GM23338 (cell line): ENCODE measurements at regions not wholly inside any gene's neighbourhood (a gene's known extent, or its start where the extent isn't known, plus 50 kb on each side); places are given as distances from the start of the nearest gene placed in this dataset.
A peak's percentile ranks its signal among the peaks of the same experiment; 100 is the strongest.

ENCODE experiments used
- ATAC-seq: fragments of 200-7000 bp; cut with Tn5 transposase; 3 replicates; pipeline ENCODE4 v1.9.1; 2020
- DNase-seq: peaks from one replicate; pipeline ENCODE4 v3.0.0-alpha.2; 2015; ENCODE audit warnings: low spot score
- H2AFZ ChIP-seq: fragments of 200-600 bp; sonication (generic); 2 replicates; pipeline ENCODE4 v1.8.0; 2016; ENCODE audit warnings: antibody characterized with exemption, mild to moderate bottlenecking, moderate library complexity
- H3F3A ChIP-seq: fragments of 200-600 bp; sonication (generic); replicated peaks from 2 replicates; pipeline ENCODE4 v1.8.0; 2017; ENCODE audit warnings: antibody characterized with exemption, mixed run types, low read depth
- H3K27ac ChIP-seq: fragments of 200-600 bp; sonication (generic); 2 replicates; pipeline ENCODE4 v1.6.1; 2016; ENCODE audit warnings: low read depth
- H3K27me3 ChIP-seq: fragments of 200-600 bp; sonication (generic); 2 replicates; pipeline ENCODE4 v1.8.0; 2016; ENCODE audit warnings: mild to moderate bottlenecking, mixed run types, moderate library complexity; ENCODE audit not compliant: insufficient read depth
- H3K36me3 ChIP-seq: fragments of 200-600 bp; sonication (generic); 2 replicates; pipeline ENCODE4 v1.8.0; 2016; ENCODE audit warnings: mild to moderate bottlenecking; ENCODE audit not compliant: insufficient read depth
- H3K4me1 ChIP-seq: fragments of 200-600 bp; sonication (generic); 2 replicates; pipeline ENCODE4 v1.8.0; 2016; ENCODE audit warnings: mild to moderate bottlenecking, moderate library complexity; ENCODE audit not compliant: insufficient read depth
- H3K4me2 ChIP-seq: fragments of 200-600 bp; sonication (generic); 2 replicates; pipeline ENCODE4 v1.7.1; 2017; ENCODE audit warnings: mixed run types
- H3K4me3 ChIP-seq: fragments of 200-600 bp; sonication (generic); 2 replicates; pipeline ENCODE4 v1.6.1; 2016; ENCODE audit warnings: mixed run types
- H3K79me2 ChIP-seq: fragments of 200-600 bp; sonication (generic); replicated peaks from 2 replicates; pipeline ENCODE4 v1.8.0; 2017; ENCODE audit warnings: mild to moderate bottlenecking; ENCODE audit not compliant: insufficient read depth
- H3K9me2 ChIP-seq: fragments of 200-600 bp; sonication (generic); 2 replicates; pipeline ENCODE4 v1.8.0; 2017; ENCODE audit not compliant: insufficient read depth
- H4K20me1 ChIP-seq: fragments of 200-600 bp; sonication (generic); replicated peaks from 2 replicates; pipeline ENCODE4 v1.8.0; 2017; ENCODE audit warnings: mild to moderate bottlenecking; ENCODE audit not compliant: insufficient read depth
- H3K27ac Mint-ChIP-seq: 2 replicates; pipeline ENCODE4 v1.8.0; 2020; ENCODE audit warnings: inconsistent platforms, mild to moderate bottlenecking, moderate library complexity, mixed read lengths
- H3K27me3 Mint-ChIP-seq: 3 replicates; pipeline ENCODE4 v1.8.0; 2022; ENCODE audit warnings: low read depth, mild to moderate bottlenecking, moderate library complexity, mixed read lengths, inconsistent platforms; ENCODE audit not compliant: insufficient read depth, poor library complexity
- H3K36me3 Mint-ChIP-seq: 3 replicates; pipeline ENCODE4 v1.8.0; 2021; ENCODE audit warnings: low read depth, mild to moderate bottlenecking, inconsistent platforms, moderate library complexity, mixed read lengths
- H3K4me1 Mint-ChIP-seq: 3 replicates; pipeline ENCODE4 v1.8.0; 2020; ENCODE audit warnings: mild to moderate bottlenecking, inconsistent platforms, mixed read lengths
- H3K4me3 Mint-ChIP-seq: 3 replicates; pipeline ENCODE4 v1.8.0; 2021; ENCODE audit warnings: moderate library complexity, mild to moderate bottlenecking, inconsistent platforms, mixed read lengths
- H3K9me3 Mint-ChIP-seq: 3 replicates; pipeline ENCODE4 v1.8.0; 2020; ENCODE audit warnings: moderate library complexity, mild to moderate bottlenecking, inconsistent platforms, mixed read lengths
- CREB1 ChIP-seq: fragments of 250-450 bp; sonication (Bioruptor Pico); IDR thresholded peaks from 2 replicates; pipeline ENCODE4 v1.5.0; 2020; ENCODE audit warnings: low read depth, mild to moderate bottlenecking, moderate library complexity
- EZH2 ChIP-seq: fragments of 200-600 bp; sonication (generic); IDR thresholded peaks from one replicate; pipeline ENCODE4 v1.8.0; 2017; ENCODE audit warnings: antibody characterized with exemption, mild to moderate bottlenecking, low read depth; ENCODE audit not compliant: unreplicated experiment
- EZH2phosphoT487 ChIP-seq: fragments of 200-600 bp; sonication (generic); IDR thresholded peaks from one replicate; pipeline ENCODE4 v1.8.1; 2018; ENCODE audit warnings: antibody characterized with exemption; ENCODE audit not compliant: unreplicated experiment
- JUNB ChIP-seq: IDR thresholded peaks from one replicate; pipeline ENCODE4 v1.6.1; 2016; ENCODE audit warnings: antibody characterized with exemption; ENCODE audit not compliant: unreplicated experiment
- NANOG ChIP-seq: IDR thresholded peaks from 2 replicates; pipeline ENCODE4 v1.6.1; 2016; ENCODE audit warnings: antibody characterized with exemption, borderline replicate concordance
- REST ChIP-seq: IDR thresholded peaks from one replicate; pipeline ENCODE4 v1.6.1; 2018; ENCODE audit warnings: antibody characterized with exemption; ENCODE audit not compliant: unreplicated experiment
- STAT1 ChIP-seq: IDR thresholded peaks from one replicate; pipeline ENCODE4 v1.6.1; 2016; ENCODE audit warnings: antibody characterized with exemption; ENCODE audit not compliant: unreplicated experiment
- ZNF114 ChIP-seq: fragments of 250-450 bp; sonication (Bioruptor Pico); IDR thresholded peaks from 2 replicates; pipeline ENCODE4 v1.5.0; 2020; ENCODE audit warnings: mild to moderate bottlenecking, moderate library complexity
- ZNF331 ChIP-seq: fragments of 250-450 bp; sonication (Bioruptor Pico); IDR thresholded peaks from 2 replicates; pipeline ENCODE4 v1.5.0; 2020; ENCODE audit warnings: low read depth, mild to moderate bottlenecking, moderate library complexity
- ZNF462 ChIP-seq: fragments of 250-450 bp; sonication (Bioruptor Pico); IDR thresholded peaks from 2 replicates; pipeline ENCODE4 v1.5.0; 2020; ENCODE audit warnings: mild to moderate bottlenecking, moderate library complexity

GRCh38 chr12:29044799-29045198, 104.3 kb upstream of the FAR2 start:
- Histone ChIP-seq H2AFZ (no peak overlapping the region), H3F3A (no peaks in the 10 kb centered on the region), H3K9me2 (peaks cover 4% of the 10 kb centered on the region; the same call in 1 of the 2 replicates), H3K27me3 (no peaks in the 10 kb centered on the region), H3K4me2 (no peak overlapping the region), H4K20me1 (no peaks in the 10 kb centered on the region), H3K4me3 (no peak overlapping the region), H3K27ac (no peak overlapping the region), H3K4me1 (no peaks in the 10 kb centered on the region; the same call in 1 of the 2 replicates), H3K79me2 (no peaks in the 10 kb centered on the region), H3K36me3 (no peaks in the 10 kb centered on the region)
- TF ChIP-seq JUNB (no peak), STAT1 (no peak), CREB1 (no peak), NANOG (no peak), EZH2 (no peak), ZNF462 (CRISPR knock-in tag) (no peak)
- no peaks in the 10 kb centered on the region for H3K9me3 Mint-ChIP-seq
- DNase-seq: no peak
- H3K4me1 Mint-ChIP-seq: peaks cover 3% of the 10 kb centered on the region
- no peak for ATAC-seq
- H3K4me3 Mint-ChIP-seq: no peak overlapping the region
- no peaks in the 10 kb centered on the region for H3K27me3 Mint-ChIP-seq
- no peak overlapping the region for H3K27ac Mint-ChIP-seq
- no peaks in the 10 kb centered on the region for H3K36me3 Mint-ChIP-seq

- Histone ChIP-seq H3K4me1 (no peaks in the 10 kb centered on the region), H3K36me3 (no peaks in the 10 kb centered on the region), H3K4me3 (no peak overlapping the region), H4K20me1 (no peaks in the 10 kb centered on the region), H3F3A (no peaks in the 10 kb centered on the region), H3K79me2 (no peaks in the 10 kb centered on the region), H3K27ac (no peak overlapping the region), H2AFZ (peak overlapping the region; percentile 38; the same call in 1 of the 2 replicates), H3K4me2 (no peak overlapping the region), H3K9me2 (peaks cover 4% of the 10 kb centered on the region; the same call in 1 of the 2 replicates), H3K27me3 (no peaks in the 10 kb centered on the region)
- H3K27ac Mint-ChIP-seq: no peak overlapping the region
- DNase-seq (no peak), ATAC-seq (no peak)
- no peaks in the 10 kb centered on the region; the same call in 2 of the 3 replicates for H3K36me3 Mint-ChIP-seq
- H3K27me3 Mint-ChIP-seq: no peaks in the 10 kb centered on the region
- no peaks in the 10 kb centered on the region for H3K9me3 Mint-ChIP-seq
- H3K4me1 Mint-ChIP-seq: no peaks in the 10 kb centered on the region
- TF ChIP-seq ZNF331 (CRISPR knock-in tag) (no peak), STAT1 (no peak), EZH2phosphoT487 (no peak), CREB1 (no peak), EZH2 (no peak), REST (no peak), ZNF114 (CRISPR knock-in tag) (no peak)
- H3K4me3 Mint-ChIP-seq: no peak overlapping the region
Observed at GRCh38 chr12:29048787-29049186, 100.3 kb upstream of the FAR2 start.
